ENCODE measurements at regions not wholly inside any gene's neighbourhood (a gene's known extent, or its start where the extent isn't known, plus 50 kb on each side); places are given as distances from the start of the nearest gene placed in this dataset.

GRCh38 chr9:27844797-27845196 lies 271.5 kb upstream of the C9orf72 start:
- H3K9ac ChIP-seq (replicated peaks; ENCODE audit: extremely low read depth, insufficient read depth, low read length) = no peak overlapping the region
- TF ChIP-seq EZH2 (IDR thresholded peaks at IDR 0.05; ENCODE audit: borderline replicate concordance, low read depth, low read length, severe bottlenecking) (no peak), POLR2A (IDR thresholded peaks at IDR 0.05; ENCODE audit: low read depth, low read length) (no peak), GATA2 (IDR thresholded peaks at IDR 0.05; ENCODE audit: insufficient read depth, insufficient read length, low read depth, low read length) (no peak), FOS (IDR thresholded peaks at IDR 0.05; ENCODE audit: borderline replicate concordance, insufficient read depth, low read length) (no peak), JUN (IDR thresholded peaks at IDR 0.05; ENCODE audit: borderline replicate concordance, insufficient read depth, insufficient read length, low read depth) (no peak), MYC (IDR thresholded peaks at IDR 0.05; ENCODE audit: low read depth, low read length) (no peak), POLR2AphosphoS5 (IDR thresholded peaks at IDR 0.05; ENCODE audit: insufficient read depth, low read depth, low read length) (no peak), MAX (IDR thresholded peaks at IDR 0.05; ENCODE audit: insufficient read depth, insufficient read length) (no peak)
- H3K4me3 ChIP-seq (replicated peaks in 1 of 3; ENCODE audit: insufficient read depth in 1 of 3, low read depth in 1 of 3, low read length in 3 of 3) = no peak overlapping the region
- H3K4me2 ChIP-seq (ENCODE audit: insufficient read depth, low read length) = no peak overlapping the region
- DNase-seq (ENCODE audit: low read depth, low spot score) (no peak), FAIRE-seq (no peak)
- no peaks in the 10 kb centered on the region for H3K9me1 ChIP-seq (replicated peaks; ENCODE audit: control insufficient read depth, extremely low read depth, insufficient read depth, low read length)
- no peaks in the 10 kb centered on the region for H3K36me3 ChIP-seq (ENCODE audit: control insufficient read depth in 2 of 2, extremely low read depth in 1 of 2, insufficient read depth in 2 of 2, low read length in 2 of 2)
- no peaks in the 10 kb centered on the region for H3K9me3 ChIP-seq (replicated peaks; ENCODE audit: control insufficient read depth, insufficient read depth, low read length)
- no peaks in the 10 kb centered on the region for H3K27me3 ChIP-seq (ENCODE audit: control insufficient read depth in 2 of 2, insufficient read depth in 2 of 2, low read length in 2 of 2)
- BruUV-seq (replicated peaks) = no TSS peak
- intact Hi-C loops (cut with micrococcal nuclease) (no loop called here), dilution Hi-C loops (cut with MboI; ENCODE audit: extremely low pct_ligation_motif_present, low sequenced_read_pairs) (no loop called here)
- H2AFZ ChIP-seq (ENCODE audit: low read depth, low read length) = no peak overlapping the region
- H3K27ac ChIP-seq (ENCODE audit: insufficient read depth, low read depth, low read length) = no peak overlapping the region
- CTCF ChIA-PET = no interaction called here
- POLR2A ChIA-PET = no interaction called here
- no peaks in the 10 kb centered on the region for H3K79me2 ChIP-seq (ENCODE audit: control insufficient read depth, insufficient read depth, low read length)
- no peaks in the 10 kb centered on the region for H4K20me1 ChIP-seq (replicated peaks; ENCODE audit: control insufficient read depth, extremely low read depth, insufficient read depth, low read length)
- H3K4me1 ChIP-seq (ENCODE audit: control insufficient read depth, extremely low read depth, insufficient read depth, low read length) = no peaks in the 10 kb centered on the region

- H3K4me2 ChIP-seq (ENCODE audit: insufficient read depth, low read length) = no peak overlapping the region
- no peaks in the 10 kb centered on the region for H3K27me3 ChIP-seq (ENCODE audit: control insufficient read depth in 2 of 2, insufficient read depth in 2 of 2, low read length in 2 of 2)
- H3K27ac ChIP-seq (ENCODE audit: insufficient read depth, low read depth, low read length) = no peak overlapping the region
- H3K9me1 ChIP-seq (replicated peaks; ENCODE audit: control insufficient read depth, extremely low read depth, insufficient read depth, low read length) = no peaks in the 10 kb centered on the region
- TF ChIP-seq POLR2AphosphoS5 (IDR thresholded peaks at IDR 0.05; ENCODE audit: insufficient read depth, low read depth, low read length) (no peak), FOS (IDR thresholded peaks at IDR 0.05; ENCODE audit: borderline replicate concordance, insufficient read depth, low read length) (no peak), JUN (IDR thresholded peaks at IDR 0.05; ENCODE audit: borderline replicate concordance, insufficient read depth, insufficient read length, low read depth) (no peak), MAX (IDR thresholded peaks at IDR 0.05; ENCODE audit: insufficient read depth, insufficient read length) (no peak), CTCF (IDR thresholded peaks at IDR 0.05; ENCODE audit: extremely low read depth in 1 of 2, insufficient read depth in 1 of 2, low read depth in 1 of 2, low read length in 2 of 2) (no peak), MYC (IDR thresholded peaks at IDR 0.05; ENCODE audit: low read depth, low read length) (no peak), POLR2A (IDR thresholded peaks at IDR 0.05; ENCODE audit: low read depth, low read length) (no peak), EZH2 (IDR thresholded peaks at IDR 0.05; ENCODE audit: borderline replicate concordance, low read depth, low read length, severe bottlenecking) (no peak), GATA2 (IDR thresholded peaks at IDR 0.05; ENCODE audit: insufficient read depth, insufficient read length, low read depth, low read length) (no peak)
- intact Hi-C loops (cut with micrococcal nuclease) (no loop called here), dilution Hi-C loops (cut with MboI; ENCODE audit: extremely low pct_ligation_motif_present, low sequenced_read_pairs) (no loop called here)
- no peaks in the 10 kb centered on the region for H3K36me3 ChIP-seq (ENCODE audit: control insufficient read depth in 2 of 2, extremely low read depth in 1 of 2, insufficient read depth in 2 of 2, low read length in 2 of 2)
- H3K79me2 ChIP-seq (ENCODE audit: control insufficient read depth, insufficient read depth, low read length) = no peaks in the 10 kb centered on the region
- no peak overlapping the region for H3K9ac ChIP-seq (replicated peaks; ENCODE audit: extremely low read depth, insufficient read depth, low read length)
- no peak overlapping the region for H2AFZ ChIP-seq (ENCODE audit: low read depth, low read length)
- DNase-seq (ENCODE audit: low read depth, low spot score) (no peak), FAIRE-seq (no peak)
- H4K20me1 ChIP-seq (replicated peaks; ENCODE audit: control insufficient read depth, extremely low read depth, insufficient read depth, low read length) = no peaks in the 10 kb centered on the region
- H3K4me1 ChIP-seq (ENCODE audit: control insufficient read depth, extremely low read depth, insufficient read depth, low read length) = no peaks in the 10 kb centered on the region
- BruUV-seq (replicated peaks) = no TSS peak
- CTCF ChIA-PET = no interaction called here
- H3K9me3 ChIP-seq (replicated peaks; ENCODE audit: control insufficient read depth, insufficient read depth, low read length) = no peaks in the 10 kb centered on the region
- no peak overlapping the region for H3K4me3 ChIP-seq (replicated peaks in 1 of 3; ENCODE audit: insufficient read depth in 1 of 3, low read depth in 1 of 3, low read length in 3 of 3)
- POLR2A ChIA-PET = no interaction called here
Observed at GRCh38 chr9:27847380-27847779, 274.1 kb upstream of the C9orf72 start.
